Hepatocyte (in vitro differentiated cells): ENCODE measurements at regions not wholly inside any gene's neighbourhood (a gene's known extent, or its start where the extent isn't known, plus 50 kb on each side); places are given as distances from the start of the nearest gene placed in this dataset.

Experiments
- DNase-seq: peaks from one replicate; pipeline ENCODE4 v3.0.0-alpha.2; 2016; ENCODE audit warnings: low spot score
- H2AFZ ChIP-seq: fragments of 200-600 bp; sonication (generic); 2 replicates; pipeline ENCODE4 v1.6.0; 2016; ENCODE audit warnings: antibody characterized with exemption, mild to moderate bottlenecking
- H3K27ac ChIP-seq: fragments of 200-600 bp; sonication (generic); 2 replicates; pipeline ENCODE4 v1.5.1; 2016; ENCODE audit warnings: mild to moderate bottlenecking
- H3K27me3 ChIP-seq: fragments of 200-600 bp; sonication (generic); 2 replicates; pipeline ENCODE4 v1.6.1; 2016
- H3K36me3 ChIP-seq: fragments of 200-600 bp; sonication (generic); replicated peaks from 2 replicates; pipeline ENCODE4 v1.5.1; 2016; ENCODE audit warnings: low read depth; ENCODE audit not compliant: insufficient read depth
- H3K4me1 ChIP-seq: fragments of 200-600 bp; sonication (generic); 2 replicates; pipeline ENCODE4 v1.5.1; 2016; ENCODE audit warnings: mild to moderate bottlenecking, moderate library complexity; ENCODE audit not compliant: insufficient read depth
- H3K4me2 ChIP-seq: fragments of 200-600 bp; sonication (generic); 2 replicates; pipeline ENCODE4 v1.6.0; 2016
- H3K4me3 ChIP-seq: fragments of 200-600 bp; sonication (generic); 2 replicates; pipeline ENCODE4 v1.5.1; 2016; ENCODE audit warnings: mild to moderate bottlenecking
- H3K79me2 ChIP-seq: fragments of 200-600 bp; sonication (generic); 2 replicates; pipeline ENCODE4 v1.6.0; 2017; ENCODE audit warnings: mild to moderate bottlenecking
- H3K9me2 ChIP-seq: fragments of 200-600 bp; sonication (generic); replicated peaks from 2 replicates; pipeline ENCODE4 v1.6.0; 2017; ENCODE audit warnings: mild to moderate bottlenecking; ENCODE audit not compliant: insufficient read depth
- H3K9me3 ChIP-seq: fragments of 200-600 bp; sonication (generic); 2 replicates; pipeline ENCODE4 v1.5.1; 2016; ENCODE audit warnings: low read depth, mild to moderate bottlenecking
- H4K20me1 ChIP-seq: fragments of 200-600 bp; sonication (generic); 2 replicates; pipeline ENCODE4 v1.6.0; 2016; ENCODE audit warnings: mild to moderate bottlenecking; ENCODE audit not compliant: insufficient read depth, poor library complexity, severe bottlenecking
- EZH2 ChIP-seq: fragments of 200-600 bp; sonication (generic); IDR thresholded peaks from 2 replicates; pipeline ENCODE4 v1.6.1; 2016; ENCODE audit warnings: antibody characterized with exemption, mild to moderate bottlenecking, borderline replicate concordance
- EZH2phosphoT487 ChIP-seq: fragments of 200-600 bp; sonication (generic); IDR thresholded peaks from one replicate; pipeline ENCODE4 v1.6.1; 2018; ENCODE audit warnings: antibody characterized with exemption, mild to moderate bottlenecking, low read depth, moderate library complexity; ENCODE audit not compliant: unreplicated experiment, severe bottlenecking
- WGBS: methylation state at CpG from one replicate; pipeline ENCODE4 v1.1.6; 2016; ENCODE audit warnings: low lambda C conversion rate; ENCODE audit errors: missing lambda C conversion rate; 5-methylcytosine and 5-hydroxymethylcytosine counted together
- TF ChIP-seq, protein P1 (sequence below): fragments of 200-600 bp; sonication (generic); IDR thresholded peaks from 2 replicates; pipeline ENCODE4 v1.5.1; 2016; ENCODE audit warnings: antibody characterized with exemption, mild to moderate bottlenecking; ENCODE audit not compliant: poor library complexity

DNA sequence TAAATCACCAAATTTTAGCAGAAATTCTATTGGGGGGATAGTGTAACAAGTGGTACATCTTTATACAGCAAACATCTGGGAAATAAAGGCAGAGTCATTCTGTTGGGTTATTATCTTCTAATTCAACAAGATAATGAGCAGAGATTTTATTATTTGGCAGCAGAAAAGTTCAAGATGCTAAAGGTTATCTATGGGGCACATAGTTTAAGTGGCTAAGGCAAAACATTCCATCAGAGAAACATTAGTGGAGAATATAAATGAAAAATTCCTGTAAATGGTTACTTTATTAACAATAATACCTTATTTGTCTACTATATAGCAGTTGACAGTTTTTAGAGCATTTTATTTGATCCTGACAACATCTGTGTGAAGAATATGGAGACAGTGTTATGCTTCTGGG lies 815.7 kb downstream of the NCAM2 start:
- TF ChIP-seq, protein P1, sequence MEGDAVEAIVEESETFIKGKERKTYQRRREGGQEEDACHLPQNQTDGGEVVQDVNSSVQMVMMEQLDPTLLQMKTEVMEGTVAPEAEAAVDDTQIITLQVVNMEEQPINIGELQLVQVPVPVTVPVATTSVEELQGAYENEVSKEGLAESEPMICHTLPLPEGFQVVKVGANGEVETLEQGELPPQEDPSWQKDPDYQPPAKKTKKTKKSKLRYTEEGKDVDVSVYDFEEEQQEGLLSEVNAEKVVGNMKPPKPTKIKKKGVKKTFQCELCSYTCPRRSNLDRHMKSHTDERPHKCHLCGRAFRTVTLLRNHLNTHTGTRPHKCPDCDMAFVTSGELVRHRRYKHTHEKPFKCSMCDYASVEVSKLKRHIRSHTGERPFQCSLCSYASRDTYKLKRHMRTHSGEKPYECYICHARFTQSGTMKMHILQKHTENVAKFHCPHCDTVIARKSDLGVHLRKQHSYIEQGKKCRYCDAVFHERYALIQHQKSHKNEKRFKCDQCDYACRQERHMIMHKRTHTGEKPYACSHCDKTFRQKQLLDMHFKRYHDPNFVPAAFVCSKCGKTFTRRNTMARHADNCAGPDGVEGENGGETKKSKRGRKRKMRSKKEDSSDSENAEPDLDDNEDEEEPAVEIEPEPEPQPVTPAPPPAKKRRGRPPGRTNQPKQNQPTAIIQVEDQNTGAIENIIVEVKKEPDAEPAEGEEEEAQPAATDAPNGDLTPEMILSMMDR, result no peak
- no peak for TF ChIP-seq EZH2phosphoT487
- H3K27ac ChIP-seq, result no peak overlapping the region
- no peak for DNase-seq
- no peaks in the 10 kb centered on the region for H3K9me2 ChIP-seq
- no peaks in the 10 kb centered on the region for H3K27me3 ChIP-seq
- no peak overlapping the region for H3K4me2 ChIP-seq
- H3K4me3 ChIP-seq, result no peak overlapping the region
- no peaks in the 10 kb centered on the region for H3K4me1 ChIP-seq
- no peaks in the 10 kb centered on the region for H3K36me3 ChIP-seq
- no peak overlapping the region for H2AFZ ChIP-seq
- H4K20me1 ChIP-seq, result no peaks in the 10 kb centered on the region
- no peaks in the 10 kb centered on the region for H3K9me3 ChIP-seq
- H3K79me2 ChIP-seq, result no peaks in the 10 kb centered on the region

DNA sequence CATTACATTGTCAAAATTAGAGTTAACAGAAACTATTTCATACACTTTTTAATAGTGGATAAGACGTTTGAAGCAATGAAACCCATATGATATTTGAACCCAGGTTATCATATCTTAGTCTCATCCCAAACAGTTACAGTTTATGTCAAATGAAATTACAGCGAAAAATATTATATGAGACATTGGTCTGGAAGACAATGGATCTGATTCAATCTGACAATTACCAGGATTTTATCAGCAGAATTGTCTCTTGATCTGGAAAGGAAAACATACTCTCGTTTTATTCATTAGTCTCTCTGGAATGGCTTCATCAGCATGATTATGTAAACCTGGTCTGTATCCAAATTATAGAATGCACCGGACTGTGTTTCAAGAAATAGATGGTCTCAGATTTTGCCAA lies 818.6 kb downstream of the NCAM2 start:
- no peak for DNase-seq
- Histone ChIP-seq H3K9me2 (no peaks in the 10 kb centered on the region), H3K79me2 (no peaks in the 10 kb centered on the region), H3K4me3 (no peak overlapping the region), H2AFZ (no peak overlapping the region), H4K20me1 (no peaks in the 10 kb centered on the region), H3K9me3 (no peaks in the 10 kb centered on the region), H3K4me2 (no peak overlapping the region), H3K27me3 (no peaks in the 10 kb centered on the region), H3K27ac (no peak overlapping the region), H3K4me1 (no peaks in the 10 kb centered on the region), H3K36me3 (no peaks in the 10 kb centered on the region)
- WGBS, result 75% methylated on average over 4 of the region's 4 CpGs
- TF ChIP-seq EZH2 (no peak), EZH2phosphoT487 (no peak)
- TF ChIP-seq, protein P1, result no peak

DNA sequence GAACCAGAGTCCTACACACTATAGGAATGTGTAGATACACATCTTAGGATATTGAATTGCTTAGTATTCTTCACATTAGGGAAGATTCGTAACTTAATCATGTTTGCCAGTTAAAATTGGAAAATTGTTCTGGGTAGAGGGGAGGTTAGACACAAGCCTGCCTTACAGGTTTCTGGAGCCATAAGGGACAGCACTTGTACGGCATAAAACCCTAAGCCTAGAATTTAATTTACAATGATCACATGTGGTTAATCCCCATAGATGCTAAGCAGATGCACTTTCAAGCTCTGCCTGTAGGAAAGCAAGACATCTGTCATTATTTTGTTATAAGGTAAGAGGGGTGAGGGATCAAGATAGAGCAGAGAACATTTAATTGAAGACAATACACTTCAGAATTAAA lies 820.7 kb downstream of the NCAM2 start:
- no peak overlapping the region for H2AFZ ChIP-seq
- no peaks in the 10 kb centered on the region for H4K20me1 ChIP-seq
- no peak for DNase-seq
- 68% methylated on average over 2 of the region's 2 CpGs for WGBS
- TF ChIP-seq, protein P1, result no peak
- TF ChIP-seq EZH2phosphoT487 (no peak), EZH2 (no peak)
- H3K4me2 ChIP-seq, result no peak overlapping the region
- no peak overlapping the region for H3K4me3 ChIP-seq
- no peak overlapping the region for H3K27ac ChIP-seq
- no peaks in the 10 kb centered on the region for H3K27me3 ChIP-seq
- H3K36me3 ChIP-seq, result no peaks in the 10 kb centered on the region
- no peaks in the 10 kb centered on the region for H3K79me2 ChIP-seq
- H3K9me2 ChIP-seq, result no peaks in the 10 kb centered on the region
- no peaks in the 10 kb centered on the region for H3K9me3 ChIP-seq
- H3K4me1 ChIP-seq, result no peaks in the 10 kb centered on the region

DNA sequence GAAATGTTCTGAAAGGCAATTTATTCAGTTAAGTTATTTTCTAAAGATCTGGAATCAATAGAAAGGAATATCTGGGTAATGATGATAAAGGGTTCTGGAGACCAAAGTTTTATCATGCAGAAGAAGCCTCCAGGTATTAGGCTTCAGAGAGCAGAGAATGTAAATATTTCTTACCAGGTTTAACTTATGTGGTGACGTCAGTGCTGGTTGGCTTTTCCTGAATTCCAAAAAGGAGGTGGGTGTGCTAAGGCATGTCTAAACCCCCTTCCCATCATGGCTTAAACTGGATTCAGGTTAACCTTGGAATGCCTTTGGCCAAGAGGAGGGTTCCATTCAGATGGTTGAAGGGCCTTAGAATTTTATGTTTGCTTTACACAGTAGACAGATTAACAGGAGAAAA lies 829.9 kb downstream of the NCAM2 start:
- Histone ChIP-seq H3K27me3 (no peaks in the 10 kb centered on the region), H3K79me2 (no peaks in the 10 kb centered on the region), H4K20me1 (no peaks in the 10 kb centered on the region), H3K4me3 (no peak overlapping the region), H3K9me2 (no peaks in the 10 kb centered on the region), H2AFZ (no peak overlapping the region), H3K4me1 (no peaks in the 10 kb centered on the region), H3K27ac (no peak overlapping the region), H3K4me2 (no peak overlapping the region), H3K36me3 (no peaks in the 10 kb centered on the region), H3K9me3 (no peaks in the 10 kb centered on the region)
- WGBS, result 77% methylated on average over 1 of the region's 1 CpG
- no peak for DNase-seq
- no peak for TF ChIP-seq EZH2phosphoT487
- TF ChIP-seq, protein P1, result no peak
- TF ChIP-seq EZH2, result no peak
